Loucy (cell line): ENCODE measurements at regions not wholly inside any gene's neighbourhood (a gene's known extent, or its start where the extent isn't known, plus 50 kb on each side); places are given as distances from the start of the nearest gene placed in this dataset.

Source experiments
- CTCF ChIP-seq: fragments of 200-600 bp; sonication (generic); conservative IDR thresholded peaks from 2 replicates; pipeline ENCODE4 v1.5.1; 2014; ENCODE audit warnings: mild to moderate bottlenecking, antibody characterized with exemption, low read length
- EZH2phosphoT487 ChIP-seq: fragments of 200-600 bp; IDR thresholded peaks from 2 replicates; pipeline ENCODE4 v1.6.1; 2018; ENCODE audit warnings: antibody characterized with exemption, mild to moderate bottlenecking, moderate library complexity, borderline replicate concordance

DNA sequence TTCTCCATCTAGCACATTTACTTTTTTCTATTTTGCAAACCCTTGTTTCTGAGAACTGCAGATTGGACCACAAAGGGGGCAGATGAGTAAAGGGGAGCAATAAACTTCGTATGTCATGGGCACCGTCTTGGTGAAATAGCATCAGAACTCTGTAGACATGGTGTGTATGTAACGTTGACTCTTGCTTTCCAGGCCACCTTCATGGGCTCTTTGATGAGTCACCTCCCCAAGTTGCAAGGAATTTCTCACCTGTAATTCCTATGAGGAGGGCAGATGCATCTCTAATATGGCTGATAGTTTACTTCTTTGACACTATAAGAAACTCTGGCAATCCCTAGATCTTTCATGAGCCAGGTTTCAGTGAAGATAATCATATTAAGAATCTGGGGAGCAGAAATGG is 163.4 kb upstream of the PLPPR1 start:
- TF ChIP-seq CTCF (no peak), EZH2phosphoT487 (no peak)
